ENCODE measurements at regions not wholly inside any gene's neighbourhood (a gene's known extent, or its start where the extent isn't known, plus 50 kb on each side); places are given as distances from the start of the nearest gene placed in this dataset.

DNA sequence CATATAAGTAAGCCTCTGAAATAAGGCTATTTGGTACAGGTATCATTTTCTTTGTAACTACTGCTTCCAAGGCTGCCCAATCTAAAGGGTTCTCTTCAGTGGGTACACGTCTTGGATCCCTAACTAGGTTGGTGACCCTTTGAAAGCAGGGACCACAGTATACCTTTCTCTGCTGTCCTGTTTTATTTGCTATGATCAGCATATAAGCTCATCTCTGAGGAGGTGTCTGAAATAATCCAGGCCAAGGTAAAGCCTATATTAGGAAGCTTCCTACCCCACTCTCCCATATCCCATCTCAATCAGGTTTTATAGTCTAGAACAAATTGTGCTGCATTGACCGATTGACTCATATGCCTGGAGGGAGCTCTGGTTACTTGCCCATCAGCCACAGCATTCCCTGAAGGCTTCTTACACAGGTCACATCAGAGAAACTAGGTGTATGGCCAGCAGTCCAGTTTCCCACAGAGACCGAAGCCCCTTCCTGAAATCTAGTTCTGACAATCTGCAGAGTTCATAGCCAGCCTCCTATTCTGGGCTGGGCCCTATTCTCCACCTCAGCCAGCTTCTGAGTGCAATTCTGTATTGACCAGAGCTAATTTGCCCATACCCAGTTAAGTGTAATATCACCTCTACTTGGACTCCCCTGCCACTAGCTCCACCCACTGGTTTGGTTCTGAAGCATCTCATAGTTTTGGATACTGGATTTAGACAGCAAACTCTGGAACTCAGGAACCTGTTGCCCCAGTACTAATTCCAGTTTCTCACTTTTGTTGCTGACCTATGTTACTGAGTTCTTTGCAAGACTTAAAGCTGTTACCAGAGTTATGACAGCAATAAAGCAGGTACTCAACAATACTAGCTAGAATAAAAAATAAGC, 62.1 kb upstream of the ARHGAP20 start:
- H3K4me1 ChIP-seq (ENCODE audit: control insufficient read depth in 2 of 2, insufficient read depth in 2 of 2, low read length in 2 of 2) = peaks cover 0 to 6% of the 10 kb centered on the region in 2 donors
- H3K4me3 ChIP-seq (ENCODE audit: low read length in 2 of 2) = no peak overlapping the region
- H3K9ac ChIP-seq (ENCODE audit: low read depth in 1 of 2, low read length in 2 of 2) = no peak overlapping the region
- H3K27ac ChIP-seq (ENCODE audit: low read depth in 2 of 2, low read length in 2 of 2) = no peak overlapping the region
- no peaks in the 10 kb centered on the region for H3K9me3 ChIP-seq (ENCODE audit: control insufficient read depth in 2 of 2, low read length in 2 of 2)
- H3K27me3 ChIP-seq (ENCODE audit: control insufficient read depth in 2 of 2, insufficient read depth in 2 of 2, low read length in 2 of 2) = no peaks in the 10 kb centered on the region
- H3K36me3 ChIP-seq (ENCODE audit: control insufficient read depth in 2 of 2, insufficient read depth in 2 of 2, low read length in 2 of 2) = no peaks in the 10 kb centered on the region

DNA sequence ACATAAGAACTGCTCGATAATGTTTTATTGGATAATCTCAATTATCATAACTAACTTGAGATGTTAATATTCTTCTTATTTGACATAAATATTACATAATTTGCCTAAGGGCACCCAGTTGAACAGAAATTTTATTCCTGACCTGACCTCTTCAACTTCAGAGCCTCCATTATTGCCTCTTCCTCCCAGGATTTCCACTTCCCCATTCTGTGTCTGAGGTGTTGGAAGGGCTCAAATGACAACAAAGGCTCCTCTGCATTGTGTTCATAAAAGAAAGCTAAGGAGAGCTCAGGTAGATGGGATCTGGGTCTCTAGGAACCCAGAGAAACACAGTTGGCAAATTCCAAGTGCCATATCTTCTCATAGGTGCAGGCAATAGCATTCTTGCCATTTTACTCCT, 61.2 kb upstream of the ARHGAP20 start:
- Histone ChIP-seq H3K36me3 (ENCODE audit: control insufficient read depth in 2 of 2, insufficient read depth in 2 of 2, low read length in 2 of 2) (no peaks in the 10 kb centered on the region), H3K27ac (ENCODE audit: low read depth in 2 of 2, low read length in 2 of 2) (no peak overlapping the region), H3K4me3 (ENCODE audit: low read length in 2 of 2) (no peak overlapping the region), H3K9ac (ENCODE audit: low read depth in 1 of 2, low read length in 2 of 2) (no peak overlapping the region), H3K9me3 (ENCODE audit: control insufficient read depth in 2 of 2, low read length in 2 of 2) (no peaks in the 10 kb centered on the region), H3K4me1 (ENCODE audit: control insufficient read depth in 2 of 2, insufficient read depth in 2 of 2, low read length in 2 of 2) (peaks cover 0 to 6% of the 10 kb centered on the region in 2 donors), H3K27me3 (ENCODE audit: control insufficient read depth in 2 of 2, insufficient read depth in 2 of 2, low read length in 2 of 2) (no peaks in the 10 kb centered on the region)

DNA sequence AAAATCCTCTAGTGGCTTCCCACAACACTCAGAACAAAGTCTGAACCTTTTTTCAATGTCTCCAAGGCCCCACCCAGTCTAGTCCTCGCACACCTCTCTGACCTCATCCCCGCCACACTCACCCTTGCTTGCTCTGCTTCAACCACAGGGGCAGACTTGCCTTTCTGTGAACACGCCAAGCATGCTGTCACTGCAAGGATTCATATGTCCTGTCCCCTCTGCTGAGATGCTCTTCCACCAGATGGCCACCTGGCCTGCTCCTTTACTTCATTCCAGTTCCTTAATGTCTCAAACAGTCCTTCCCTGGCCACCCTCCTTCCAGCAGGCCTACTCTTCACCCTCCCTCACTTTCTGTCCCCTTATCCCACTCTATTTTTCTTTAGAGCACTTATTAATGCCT, 60.6 kb upstream of the ARHGAP20 start:
- peaks cover 0 to 1% of the 10 kb centered on the region in 2 donors for H3K4me1 ChIP-seq (ENCODE audit: control insufficient read depth in 2 of 2, insufficient read depth in 2 of 2, low read length in 2 of 2)

DNA sequence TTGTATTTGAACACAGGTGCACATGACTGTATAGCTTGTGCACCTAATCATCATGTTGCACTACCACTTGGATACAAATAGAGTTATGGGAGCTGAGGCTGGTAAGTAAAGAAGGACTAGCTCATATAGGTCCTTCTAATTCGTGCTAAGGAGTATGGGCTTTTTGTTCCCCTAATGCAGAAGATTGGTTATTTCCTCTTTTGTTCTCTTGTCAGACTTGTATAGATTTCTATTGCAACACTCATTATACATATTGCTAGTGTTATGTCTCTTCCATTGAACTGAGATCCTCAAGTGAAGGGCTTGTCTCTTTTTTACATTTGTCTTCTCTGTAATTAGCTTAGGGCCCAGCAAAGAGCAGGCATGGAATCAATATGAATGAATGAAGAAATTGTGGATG, 54.1 kb upstream of the ARHGAP20 start:
- Histone ChIP-seq H3K9ac (ENCODE audit: low read depth in 1 of 2, low read length in 2 of 2) (no peak overlapping the region), H3K9me3 (ENCODE audit: control insufficient read depth in 2 of 2, low read length in 2 of 2) (no peaks in the 10 kb centered on the region), H3K27ac (ENCODE audit: low read depth in 2 of 2, low read length in 2 of 2) (no peak overlapping the region), H3K4me3 (ENCODE audit: low read length in 2 of 2) (no peak overlapping the region), H3K36me3 (ENCODE audit: control insufficient read depth in 2 of 2, insufficient read depth in 2 of 2, low read length in 2 of 2) (no peaks in the 10 kb centered on the region), H3K4me1 (ENCODE audit: control insufficient read depth in 2 of 2, insufficient read depth in 2 of 2, low read length in 2 of 2) (peaks cover 2 to 7% of the 10 kb centered on the region in 2 donors), H3K27me3 (ENCODE audit: control insufficient read depth in 2 of 2, insufficient read depth in 2 of 2, low read length in 2 of 2) (no peaks in the 10 kb centered on the region)

More for the DNA sequence above, 60.6 kb upstream of the ARHGAP20 start:
- H3K36me3 ChIP-seq (ENCODE audit: control insufficient read depth in 2 of 2, insufficient read depth in 2 of 2, low read length in 2 of 2) = no peaks in the 10 kb centered on the region
- H3K4me3 ChIP-seq (ENCODE audit: low read length in 2 of 2) = no peak overlapping the region
- H3K27me3 ChIP-seq (ENCODE audit: control insufficient read depth in 2 of 2, insufficient read depth in 2 of 2, low read length in 2 of 2) = no peaks in the 10 kb centered on the region
- H3K9me3 ChIP-seq (ENCODE audit: control insufficient read depth in 2 of 2, low read length in 2 of 2) = no peaks in the 10 kb centered on the region
- H3K27ac ChIP-seq (ENCODE audit: low read depth in 2 of 2, low read length in 2 of 2) = no peak overlapping the region
- H3K9ac ChIP-seq (ENCODE audit: low read depth in 1 of 2, low read length in 2 of 2) = no peak overlapping the region

DNA sequence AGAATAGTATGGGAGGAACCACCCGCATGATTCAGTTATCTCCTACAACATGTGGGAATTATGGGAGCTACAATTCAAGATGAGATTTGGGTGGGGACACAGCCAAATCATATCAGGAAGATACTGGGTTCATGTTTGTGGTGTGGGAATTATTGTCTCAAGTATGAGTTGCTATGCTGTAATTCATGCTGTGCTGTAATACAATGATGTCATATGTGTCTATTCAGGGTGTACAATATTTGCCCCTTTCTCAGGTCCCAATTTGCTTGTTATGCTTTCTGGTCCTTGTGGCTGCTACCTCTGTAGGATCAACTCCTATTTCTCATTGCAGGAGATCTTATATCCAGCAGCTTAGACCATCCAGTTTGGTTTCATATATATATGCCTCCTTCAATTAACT, 52.2 kb upstream of the ARHGAP20 start:
- Histone ChIP-seq H3K36me3 (ENCODE audit: control insufficient read depth in 2 of 2, insufficient read depth in 2 of 2, low read length in 2 of 2) (no peaks in the 10 kb centered on the region), H3K27ac (ENCODE audit: low read depth in 2 of 2, low read length in 2 of 2) (no peak overlapping the region)

DNA sequence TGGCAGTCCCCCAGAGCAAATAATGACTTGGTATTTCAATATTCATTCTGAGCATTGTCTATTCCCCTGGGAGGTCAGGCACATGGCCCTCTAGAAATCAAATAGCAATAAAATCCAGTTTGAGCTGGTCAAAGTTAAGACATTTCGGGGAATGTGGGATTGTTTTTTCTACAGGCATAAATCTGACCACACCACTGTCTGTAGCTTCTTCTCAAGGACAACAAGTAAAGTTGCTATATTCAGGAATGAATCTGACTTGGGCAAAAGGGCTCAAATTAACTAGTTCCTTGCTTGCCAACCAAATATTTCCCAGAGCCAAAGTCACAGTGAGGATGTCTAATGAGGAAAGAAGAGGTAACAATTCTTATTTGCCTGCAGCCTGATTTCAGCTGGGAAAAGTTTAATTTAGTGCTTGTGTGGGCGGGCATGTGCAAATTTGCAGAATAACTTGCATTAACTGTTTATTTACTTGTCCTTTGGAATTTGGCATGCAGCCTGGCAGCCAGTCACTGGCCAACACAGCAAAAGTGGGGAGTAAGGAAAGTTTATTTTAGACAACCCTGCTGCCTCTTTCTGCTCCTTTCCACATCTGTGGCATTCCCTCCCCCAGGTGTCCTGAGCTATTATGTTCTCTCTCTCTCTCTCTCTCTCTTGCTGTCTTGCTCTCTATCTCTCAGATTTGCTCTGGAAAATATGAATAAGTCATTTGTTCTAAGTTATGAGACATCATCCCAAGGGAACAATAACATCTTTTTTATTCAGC, 51.2 kb upstream of the ARHGAP20 start:
- no peak overlapping the region for H3K4me3 ChIP-seq (ENCODE audit: low read length in 2 of 2)
- no peaks in the 10 kb centered on the region for H3K9me3 ChIP-seq (ENCODE audit: control insufficient read depth in 2 of 2, low read length in 2 of 2)
- no peak overlapping the region for H3K27ac ChIP-seq (ENCODE audit: low read depth in 2 of 2, low read length in 2 of 2)
- H3K4me1 ChIP-seq (ENCODE audit: control insufficient read depth in 2 of 2, insufficient read depth in 2 of 2, low read length in 2 of 2) = peaks cover 2 to 10% of the 10 kb centered on the region in 2 donors
- no peaks in the 10 kb centered on the region for H3K36me3 ChIP-seq (ENCODE audit: control insufficient read depth in 2 of 2, insufficient read depth in 2 of 2, low read length in 2 of 2)
- H3K27me3 ChIP-seq (ENCODE audit: control insufficient read depth in 2 of 2, insufficient read depth in 2 of 2, low read length in 2 of 2) = no peaks in the 10 kb centered on the region
- H3K9ac ChIP-seq (ENCODE audit: low read depth in 1 of 2, low read length in 2 of 2) = no peak overlapping the region

More for the DNA sequence above, 52.2 kb upstream of the ARHGAP20 start:
- Histone ChIP-seq H3K4me1 (ENCODE audit: control insufficient read depth in 2 of 2, insufficient read depth in 2 of 2, low read length in 2 of 2) (peaks cover 2 to 10% of the 10 kb centered on the region in 2 donors), H3K4me3 (ENCODE audit: low read length in 2 of 2) (no peak overlapping the region), H3K27me3 (ENCODE audit: control insufficient read depth in 2 of 2, insufficient read depth in 2 of 2, low read length in 2 of 2) (no peaks in the 10 kb centered on the region), H3K9ac (ENCODE audit: low read depth in 1 of 2, low read length in 2 of 2) (no peak overlapping the region), H3K9me3 (ENCODE audit: control insufficient read depth in 2 of 2, low read length in 2 of 2) (no peaks in the 10 kb centered on the region)

DNA sequence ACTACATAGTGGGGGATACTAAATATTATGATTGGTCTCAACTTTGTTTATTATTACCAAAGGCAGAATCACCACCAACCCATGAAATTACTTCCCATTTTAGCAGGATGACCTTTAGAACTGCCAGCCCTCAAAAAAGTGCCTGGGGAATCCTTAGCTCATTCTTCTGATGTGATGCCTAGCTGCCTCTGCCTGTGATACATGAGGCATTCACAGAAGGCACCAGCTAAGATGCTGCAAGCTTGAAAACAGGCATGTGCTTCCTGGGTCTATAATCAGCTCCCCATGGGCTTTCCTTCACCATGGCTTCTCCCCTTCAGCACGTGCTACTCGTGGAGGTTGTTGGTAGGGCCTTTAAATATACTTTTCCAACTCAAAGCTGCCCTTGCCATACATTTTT, 50.4 kb upstream of the ARHGAP20 start:
- Histone ChIP-seq H3K36me3 (ENCODE audit: control insufficient read depth in 2 of 2, insufficient read depth in 2 of 2, low read length in 2 of 2) (no peaks in the 10 kb centered on the region), H3K9me3 (ENCODE audit: control insufficient read depth in 2 of 2, low read length in 2 of 2) (no peaks in the 10 kb centered on the region), H3K4me1 (ENCODE audit: control insufficient read depth in 2 of 2, insufficient read depth in 2 of 2, low read length in 2 of 2) (peaks cover 2 to 10% of the 10 kb centered on the region in 2 donors), H3K4me3 (ENCODE audit: low read length in 2 of 2) (no peak overlapping the region), H3K27ac (ENCODE audit: low read depth in 2 of 2, low read length in 2 of 2) (no peak overlapping the region), H3K9ac (ENCODE audit: low read depth in 1 of 2, low read length in 2 of 2) (no peak overlapping the region), H3K27me3 (ENCODE audit: control insufficient read depth in 2 of 2, insufficient read depth in 2 of 2, low read length in 2 of 2) (no peaks in the 10 kb centered on the region)
